Colonic mucosa (tissue), 4 donors: ENCODE measurements at regions not wholly inside any gene's neighbourhood (a gene's known extent, or its start where the extent isn't known, plus 50 kb on each side); places are given as distances from the start of the nearest gene placed in this dataset.
"Not testable (repeated sequence)": the region's sequence is repeated elsewhere in the genome, so short reads cannot be mapped to it uniquely, and the experiment has no call there.

Experiments used
- DNase-seq: peaks from one replicate; pipeline ENCODE4 v3.0.0-alpha.2; 2020
- H3K27ac ChIP-seq: fragments of 200-600 bp; one replicate; pipeline ENCODE4 v1.8.0; 2021
- H3K27me3 ChIP-seq: fragments of 200-600 bp; one replicate; pipeline ENCODE4 v1.8.0; 2021
- H3K36me3 ChIP-seq: fragments of 200-600 bp; one replicate; pipeline ENCODE4 v1.8.0; 2021
- H3K4me1 ChIP-seq: fragments of 200-600 bp; one replicate; pipeline ENCODE4 v1.8.0; 2021; ENCODE audit warnings: mild to moderate bottlenecking
- H3K4me3 ChIP-seq: fragments of 200-600 bp; one replicate; pipeline ENCODE4 v1.8.0; 2021
- H3K9ac ChIP-seq, 2 donors: one replicate each; pipeline ENCODE4 v1.7.0; 2013; ENCODE audit warnings: control low read depth in 2 of 2, low read depth in 2 of 2, low read length in 2 of 2
- H3K9me3 ChIP-seq: fragments of 200-600 bp; one replicate; pipeline ENCODE4 v1.8.0; 2021
- CTCF ChIP-seq: fragments of 200-600 bp; IDR thresholded peaks from one replicate; pipeline ENCODE4 v1.8.0; 2022; ENCODE audit warnings: antibody characterized with exemption, mild to moderate bottlenecking
- intact Hi-C: fragments of 100-400 bp; cut with DNase I; formaldehyde crosslinking; loops from one replicate; pipeline ENCODE4 v1.14.1; 2022
- donor health status: healthy.
- donor health status: DM: no; HTN: no; CAD: no.
- donor health status: DM: no; HTN: no; CAD: no.

- H3K9me3 ChIP-seq: no peaks in the 10 kb centered on the region
- no peak for TF ChIP-seq CTCF
- no peak overlapping the region for H3K9ac ChIP-seq
- intact Hi-C loops: no loop called here
- no peaks in the 10 kb centered on the region for H3K36me3 ChIP-seq
- DNase-seq: no peak
- H3K4me1 ChIP-seq: no peaks in the 10 kb centered on the region
- no peak overlapping the region for H3K4me3 ChIP-seq
- H3K27me3 ChIP-seq: no peaks in the 10 kb centered on the region
- H3K27ac ChIP-seq: no peak overlapping the region
These were observed 1427.2 kb downstream of the STIM2 start for GRCh38 chr4:28287831-28288233.

DNA sequence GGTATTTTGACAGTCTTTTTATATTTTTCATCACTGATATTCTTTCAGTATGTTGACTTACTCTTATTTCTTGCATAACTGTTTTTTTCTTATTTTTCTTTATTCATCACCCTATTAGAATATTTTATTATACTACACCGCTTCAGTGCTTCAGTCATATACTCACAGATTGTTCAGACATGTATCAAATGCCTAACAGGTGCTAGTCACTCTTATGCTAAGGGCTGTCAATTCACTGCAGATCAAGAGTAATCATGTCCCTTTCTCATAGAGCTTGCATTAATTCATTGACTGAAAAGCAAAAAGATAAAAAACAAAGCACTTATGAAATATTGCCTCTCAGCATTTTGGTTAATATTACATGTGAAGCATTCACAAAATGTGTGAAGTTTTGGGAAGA is 1435.6 kb downstream of the STIM2 start:
- H3K27me3 ChIP-seq: no peaks in the 10 kb centered on the region
- no peaks in the 10 kb centered on the region for H3K4me1 ChIP-seq
- H3K36me3 ChIP-seq: no peaks in the 10 kb centered on the region
- no peak overlapping the region for H3K9ac ChIP-seq
- intact Hi-C loops: no loop called here
- no peaks in the 10 kb centered on the region for H3K9me3 ChIP-seq
- DNase-seq: no peak
- no peak for TF ChIP-seq CTCF
- H3K4me3 ChIP-seq: no peak overlapping the region
- H3K27ac ChIP-seq: no peak overlapping the region

DNA sequence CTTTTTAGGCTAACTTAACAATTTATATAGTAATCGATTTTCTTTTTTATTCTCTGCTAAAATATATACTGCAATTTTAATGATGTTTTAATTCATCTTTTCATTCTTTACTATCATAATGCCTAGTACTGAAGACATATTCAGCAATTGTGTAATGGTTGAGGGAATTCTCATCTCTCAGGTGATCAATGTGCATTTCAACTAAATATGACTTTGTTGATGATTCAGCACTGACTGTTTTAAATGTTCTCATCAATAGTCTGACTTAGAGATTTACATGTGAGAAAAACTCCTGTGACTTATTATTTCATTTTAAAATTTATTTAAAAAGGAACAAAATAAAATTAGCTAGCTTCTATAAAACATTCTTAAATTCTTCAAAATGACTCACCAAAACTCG is 1450.3 kb downstream of the STIM2 start:
- Histone ChIP-seq H3K27me3 (no peaks in the 10 kb centered on the region), H3K36me3 (no peaks in the 10 kb centered on the region), H3K27ac (no peak overlapping the region), H3K4me1 (no peaks in the 10 kb centered on the region), H3K9me3 (no peaks in the 10 kb centered on the region), H3K4me3 (no peak overlapping the region), H3K9ac (no peak overlapping the region)
- no peak for TF ChIP-seq CTCF
- intact Hi-C loops: no loop called here
- no peak for DNase-seq

- H3K9ac ChIP-seq, H3K36me3 ChIP-seq, H3K27ac ChIP-seq, H3K4me1 ChIP-seq, H3K27me3 ChIP-seq, intact Hi-C loops, H3K4me3 ChIP-seq, H3K9me3 ChIP-seq, DNase-seq: not testable (repeated sequence)
These were observed 1451.9 kb downstream of the STIM2 start for GRCh38 chr4:28312497-28312896.

GRCh38 chr4:28313729-28314713 is 1453.4 kb downstream of the STIM2 start:
- TF ChIP-seq CTCF: no peak
- no peak overlapping the region for H3K9ac ChIP-seq
- H3K4me3 ChIP-seq: no peak overlapping the region
- no peak overlapping the region for H3K27ac ChIP-seq
- H3K36me3 ChIP-seq: no peaks in the 10 kb centered on the region
- intact Hi-C loops: no loop called here
- no peak for DNase-seq
- H3K9me3 ChIP-seq: no peaks in the 10 kb centered on the region
- no peaks in the 10 kb centered on the region for H3K4me1 ChIP-seq
- no peaks in the 10 kb centered on the region for H3K27me3 ChIP-seq

DNA sequence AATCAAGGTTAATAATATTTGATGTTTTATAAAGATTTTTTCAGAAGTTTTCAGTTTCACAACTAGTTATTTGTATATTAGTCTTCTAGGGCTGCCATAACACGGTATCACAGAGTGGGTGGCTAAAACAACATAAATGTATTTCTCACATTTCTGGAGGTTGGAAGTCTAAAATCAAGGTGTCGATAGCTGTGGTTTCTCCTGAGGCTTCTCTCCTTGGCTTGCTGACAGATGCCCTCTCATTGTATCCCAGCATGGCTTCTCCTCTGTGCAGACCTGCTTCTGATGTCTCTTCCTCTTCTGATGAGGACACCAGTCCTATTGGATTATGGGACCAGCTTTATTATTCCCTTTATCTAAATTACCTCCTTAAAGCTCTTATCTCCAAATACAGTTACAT is 1456.6 kb downstream of the STIM2 start:
- Histone ChIP-seq H3K9ac (no peak overlapping the region), H3K4me1 (no peaks in the 10 kb centered on the region), H3K4me3 (no peak overlapping the region), H3K27ac (no peak overlapping the region), H3K27me3 (no peaks in the 10 kb centered on the region), H3K36me3 (no peaks in the 10 kb centered on the region), H3K9me3 (no peaks in the 10 kb centered on the region)
- TF ChIP-seq CTCF: no peak
- intact Hi-C loops: no loop called here
- DNase-seq: no peak
